ENCODE measurements at regions not wholly inside any gene's neighbourhood (a gene's known extent, or its start where the extent isn't known, plus 50 kb on each side); places are given as distances from the start of the nearest gene placed in this dataset.
"Not testable (repeated sequence)": the region's sequence is repeated elsewhere in the genome, so short reads cannot be mapped to it uniquely, and the experiment has no call there.

GRCh38 chr10:121138112-121138860 lies 287.1 kb downstream of the WDR11 start:
- DNase-seq (ENCODE audit: low read depth), result no peak
- TF ChIP-seq, protein P1, sequence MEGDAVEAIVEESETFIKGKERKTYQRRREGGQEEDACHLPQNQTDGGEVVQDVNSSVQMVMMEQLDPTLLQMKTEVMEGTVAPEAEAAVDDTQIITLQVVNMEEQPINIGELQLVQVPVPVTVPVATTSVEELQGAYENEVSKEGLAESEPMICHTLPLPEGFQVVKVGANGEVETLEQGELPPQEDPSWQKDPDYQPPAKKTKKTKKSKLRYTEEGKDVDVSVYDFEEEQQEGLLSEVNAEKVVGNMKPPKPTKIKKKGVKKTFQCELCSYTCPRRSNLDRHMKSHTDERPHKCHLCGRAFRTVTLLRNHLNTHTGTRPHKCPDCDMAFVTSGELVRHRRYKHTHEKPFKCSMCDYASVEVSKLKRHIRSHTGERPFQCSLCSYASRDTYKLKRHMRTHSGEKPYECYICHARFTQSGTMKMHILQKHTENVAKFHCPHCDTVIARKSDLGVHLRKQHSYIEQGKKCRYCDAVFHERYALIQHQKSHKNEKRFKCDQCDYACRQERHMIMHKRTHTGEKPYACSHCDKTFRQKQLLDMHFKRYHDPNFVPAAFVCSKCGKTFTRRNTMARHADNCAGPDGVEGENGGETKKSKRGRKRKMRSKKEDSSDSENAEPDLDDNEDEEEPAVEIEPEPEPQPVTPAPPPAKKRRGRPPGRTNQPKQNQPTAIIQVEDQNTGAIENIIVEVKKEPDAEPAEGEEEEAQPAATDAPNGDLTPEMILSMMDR (conservative IDR thresholded peaks at IDR 0.05; ENCODE audit: control insufficient read depth, insufficient read depth, low read depth, low read length), result no peak
- H3K4me3 ChIP-seq (ENCODE audit: control insufficient read depth, low read depth, low read length), result no peak overlapping the region

- TF ChIP-seq, protein P1 (conservative IDR thresholded peaks at IDR 0.05; ENCODE audit: control insufficient read depth, insufficient read depth, low read depth, low read length), result no peak
- DNase-seq (ENCODE audit: low read depth), result no peak
- H3K4me3 ChIP-seq (ENCODE audit: control insufficient read depth, low read depth, low read length), result no peak overlapping the region
Measured at GRCh38 chr10:121138918-121139317, 287.8 kb downstream of the WDR11 start.

GRCh38 chr10:121145802-121146395 lies 294.7 kb downstream of the WDR11 start:
- H3K4me3 ChIP-seq (ENCODE audit: control insufficient read depth, low read depth, low read length); DNase-seq (ENCODE audit: low read depth): not testable (repeated sequence)

GRCh38 chr10:121148921-121149320 lies 297.8 kb downstream of the WDR11 start:
- DNase-seq (ENCODE audit: low read depth), result no peak
- H3K4me3 ChIP-seq (ENCODE audit: control insufficient read depth, low read depth, low read length), result no peak overlapping the region
- TF ChIP-seq, protein P1 (conservative IDR thresholded peaks at IDR 0.05; ENCODE audit: control insufficient read depth, insufficient read depth, low read depth, low read length), result no peak

- H3K4me3 ChIP-seq (ENCODE audit: control insufficient read depth, low read depth, low read length), result no peak overlapping the region
- no peak for DNase-seq (ENCODE audit: low read depth)
- TF ChIP-seq, protein P1 (conservative IDR thresholded peaks at IDR 0.05; ENCODE audit: control insufficient read depth, insufficient read depth, low read depth, low read length), result no peak
Measured at GRCh38 chr10:121152033-121152432, 300.9 kb downstream of the WDR11 start.

- no peak overlapping the region for H3K4me3 ChIP-seq (ENCODE audit: control insufficient read depth, low read depth, low read length)
- no peak for DNase-seq (ENCODE audit: low read depth)
- TF ChIP-seq, protein P1 (conservative IDR thresholded peaks at IDR 0.05; ENCODE audit: control insufficient read depth, insufficient read depth, low read depth, low read length), result no peak
Measured at GRCh38 chr10:121152935-121153334, 301.8 kb downstream of the WDR11 start.

- no peak overlapping the region for H3K4me3 ChIP-seq (ENCODE audit: control insufficient read depth, low read depth, low read length)
- TF ChIP-seq, protein P1 (conservative IDR thresholded peaks at IDR 0.05; ENCODE audit: control insufficient read depth, insufficient read depth, low read depth, low read length), result no peak
- no peak for DNase-seq (ENCODE audit: low read depth)
Measured at GRCh38 chr10:121154310-121154709, 303.1 kb downstream of the WDR11 start.
